Sigmoid colon (tissue), 6 donors: ENCODE measurements at regions not wholly inside any gene's neighbourhood (a gene's known extent, or its start where the extent isn't known, plus 50 kb on each side); places are given as distances from the start of the nearest gene placed in this dataset.

ENCODE experiments used
- DNase-seq: peaks from one replicate; pipeline ENCODE4 v3.0.0-alpha.2; 2019
- H3K27ac ChIP-seq, 4 donors: fragments of 200-600 bp; sonication (generic); one replicate each; pipeline ENCODE4 v1.5.1; 2016 to 2019; ENCODE audit warnings: mild to moderate bottlenecking in 1 of 4
- H3K27me3 ChIP-seq, 3 donors: fragments of 200-600 bp; sonication (generic); one replicate each; pipeline ENCODE4 v1.5.1; 2019; ENCODE audit warnings: mild to moderate bottlenecking in 1 of 3
- H3K36me3 ChIP-seq, 4 donors: fragments of 200-600 bp; sonication (generic); one replicate each; pipeline ENCODE4 v1.5.1; 2016 to 2019
- H3K4me1 ChIP-seq, 4 donors: fragments of 200-600 bp; sonication (generic); one replicate each; pipeline ENCODE4 v1.5.1; 2017 to 2019
- H3K4me3 ChIP-seq, 4 donors: fragments of 200-600 bp; sonication (generic); one replicate each; pipeline ENCODE4 v1.5.1; 2017 to 2019; ENCODE audit warnings: mild to moderate bottlenecking in 2 of 4, moderate library complexity in 1 of 4
- H3K9me3 ChIP-seq, 4 donors: fragments of 200-600 bp in 3 of 4; sonication (generic) in 3 of 4; one replicate each; pipeline versions ENCODE4 v1.5.1 to v1.6.1; 2013 to 2019
- CTCF ChIP-seq, 4 experiments: fragments of 450-650 bp in 3 of 4; fragments of 200-600 bp in 1 of 4; IDR thresholded peaks; one replicate each; pipeline ENCODE4 v1.5.1; 2016 to 2019; ENCODE audit warnings: antibody characterized with exemption in 4 of 4, mild to moderate bottlenecking in 3 of 4, moderate library complexity in 2 of 4
- EP300 ChIP-seq, 4 donors: sonication (generic); formaldehyde crosslinking; IDR thresholded peaks; one replicate each; pipeline ENCODE4 v1.6.1; 2017; ENCODE audit warnings: antibody characterized with exemption in 4 of 4
- POLR2A ChIP-seq, 2 donors: fragments of 450-650 bp; IDR thresholded peaks; one replicate each; pipeline ENCODE4 v1.6.1; 2016; ENCODE audit warnings: antibody characterized with exemption in 2 of 2, mild to moderate bottlenecking in 2 of 2, moderate library complexity in 2 of 2
- POLR2AphosphoS5 ChIP-seq, 4 donors: sonication (generic); formaldehyde crosslinking; IDR thresholded peaks; one replicate each; pipeline ENCODE4 v1.6.1; 2017; ENCODE audit warnings: antibody characterized with exemption in 4 of 4
- WGBS, 2 donors: extraction: QIAGEN DNeasy Blood & Tissue Kit; methylation state at CpG; one replicate each; pipeline ENCODE4 v1.1.7; 2013; 5-methylcytosine and 5-hydroxymethylcytosine counted together
- intact Hi-C: fragments of 100-400 bp; cut with DNase I; formaldehyde crosslinking; loops from one replicate; pipeline ENCODE4 v1.15.1; 2023
- donor health status: healthy with polysubstance abuse.
- donor health status: healthy.

- H3K4me1 ChIP-seq: no peaks in the 10 kb centered on the region
- H3K27me3 ChIP-seq: no peaks in the 10 kb centered on the region
- no peaks in the 10 kb centered on the region for H3K36me3 ChIP-seq
- H3K9me3 ChIP-seq: no peaks in the 10 kb centered on the region
- intact Hi-C loops: no loop called here
- 92 to 93% methylated on average over 3 of the region's 3 CpGs for WGBS, 2 donors
- no peak overlapping the region for H3K4me3 ChIP-seq
- DNase-seq: no peak
- H3K27ac ChIP-seq: no peak overlapping the region
- TF ChIP-seq EP300 (IDR thresholded peaks at IDR 0.05) (no peak), CTCF (IDR thresholded peaks at IDR 0.05) (no peak), POLR2A (IDR thresholded peaks at IDR 0.05) (no peak), POLR2AphosphoS5 (IDR thresholded peaks at IDR 0.05) (no peak)
Measured at GRCh38 chr4:10821826-10822225, 137.3 kb upstream of the CLNK start.

GRCh38 chr4:10816571-10816970 lies 132.0 kb upstream of the CLNK start:
- intact Hi-C loops: no loop called here
- 91 to 93% methylated on average over 8 of the region's 8 CpGs for WGBS, 2 donors
- no peak overlapping the region for H3K4me3 ChIP-seq

GRCh38 chr4:10811991-10812390 lies 127.4 kb upstream of the CLNK start:
- DNase-seq: no peak
- no peaks in the 10 kb centered on the region for H3K4me1 ChIP-seq
- no peak overlapping the region for H3K27ac ChIP-seq
- WGBS, 2 donors: 71 to 76% methylated on average over 4 of the region's 4 CpGs
- H3K9me3 ChIP-seq: no peaks in the 10 kb centered on the region
- H3K27me3 ChIP-seq: no peaks in the 10 kb centered on the region
- H3K4me3 ChIP-seq: no peak overlapping the region
- H3K36me3 ChIP-seq: no peaks in the 10 kb centered on the region
- intact Hi-C loops: no loop called here
- no peak for TF ChIP-seq EP300 (IDR thresholded peaks at IDR 0.05)
- no peak for TF ChIP-seq POLR2A (IDR thresholded peaks at IDR 0.05)
- TF ChIP-seq POLR2AphosphoS5 (IDR thresholded peaks at IDR 0.05): no peak
- no peak for TF ChIP-seq CTCF (IDR thresholded peaks at IDR 0.05)

More at GRCh38 chr4:10816571-10816970, 132.0 kb upstream of the CLNK start:
- H3K27ac ChIP-seq: no peak overlapping the region
- no peak for DNase-seq
- H3K9me3 ChIP-seq: no peaks in the 10 kb centered on the region
- no peaks in the 10 kb centered on the region for H3K4me1 ChIP-seq
- no peak for TF ChIP-seq EP300 (IDR thresholded peaks at IDR 0.05)
- no peak for TF ChIP-seq POLR2A (IDR thresholded peaks at IDR 0.05)
- no peak for TF ChIP-seq POLR2AphosphoS5 (IDR thresholded peaks at IDR 0.05)
- no peak for TF ChIP-seq CTCF (IDR thresholded peaks at IDR 0.05)
- H3K36me3 ChIP-seq: no peaks in the 10 kb centered on the region
- no peaks in the 10 kb centered on the region for H3K27me3 ChIP-seq

- 90 to 91% methylated on average over 7 of the region's 7 CpGs for WGBS, 2 donors
- Histone ChIP-seq H3K4me3 (no peak overlapping the region), H3K27ac (no peak overlapping the region), H3K36me3 (no peaks in the 10 kb centered on the region), H3K4me1 (no peaks in the 10 kb centered on the region), H3K27me3 (no peaks in the 10 kb centered on the region), H3K9me3 (no peaks in the 10 kb centered on the region)
- DNase-seq: no peak
- TF ChIP-seq POLR2AphosphoS5 (IDR thresholded peaks at IDR 0.05): no peak
- TF ChIP-seq EP300 (IDR thresholded peaks at IDR 0.05): no peak
- no peak for TF ChIP-seq POLR2A (IDR thresholded peaks at IDR 0.05)
- TF ChIP-seq CTCF (IDR thresholded peaks at IDR 0.05): no peak
- intact Hi-C loops: no loop called here
Measured at GRCh38 chr4:10810411-10810810, 125.8 kb upstream of the CLNK start.

GRCh38 chr4:10809905-10810304 lies 125.3 kb upstream of the CLNK start:
- WGBS, 2 donors: 88% methylated on average over 3 of the region's 3 CpGs
- H3K4me3 ChIP-seq: no peak overlapping the region
- H3K9me3 ChIP-seq: no peaks in the 10 kb centered on the region
- TF ChIP-seq EP300 (IDR thresholded peaks at IDR 0.05) (no peak), POLR2A (IDR thresholded peaks at IDR 0.05) (no peak), CTCF (IDR thresholded peaks at IDR 0.05) (no peak), POLR2AphosphoS5 (IDR thresholded peaks at IDR 0.05) (no peak)
- no peak overlapping the region for H3K27ac ChIP-seq
- no peak for DNase-seq
- H3K4me1 ChIP-seq: no peaks in the 10 kb centered on the region
- intact Hi-C loops: no loop called here
- H3K36me3 ChIP-seq: no peaks in the 10 kb centered on the region
- no peaks in the 10 kb centered on the region for H3K27me3 ChIP-seq
